HepG2 (cell line): ENCODE measurements at regions not wholly inside any gene's neighbourhood (a gene's known extent, or its start where the extent isn't known, plus 50 kb on each side); places are given as distances from the start of the nearest gene placed in this dataset.

Experiments
- ATAC-seq: fragments of 200-7000 bp; cut with Tn5 transposase; 3 replicates; pipeline ENCODE4 v1.9.1; 2020; ENCODE audit warnings: mild to moderate bottlenecking, moderate library complexity
- BruUV-seq: library from RNA; stranded (reverse); fragments of 400-500 nt; replicated peaks from 2 replicates; lab custom pipeline; 2021; lab: Mats Ljungman, UMichigan
- CTCF ChIA-PET: fragments of 300-600 bp; formaldehyde crosslinking; extraction: SDS; loops from one replicate; lab custom pipeline; 2021; ENCODE audit warnings: low total read pairs, inconsistent platforms, low intra/inter-chr PET ratio; lab: Yijun Ruan, JAX
- POLR2A ChIA-PET: fragments of 350-600 bp; sonication (Branson Sonifier 250); formaldehyde crosslinking; loops from one replicate; lab custom pipeline; 2020; ENCODE audit warnings: antibody characterized with exemption, inconsistent platforms; lab: Yijun Ruan, JAX
- DNase-seq: peaks from one replicate; pipeline ENCODE4 v3.0.0-alpha.2; 2015; ENCODE audit warnings: low spot score
- FAIRE-seq: peaks from 3 replicates; lab custom pipeline; 2011; peaks lifted over from hg19 to GRCh38; lab: Jason Lieb, UNC
- H2AFZ ChIP-seq: one replicate; pipeline ENCODE4 v1.6.1; 2011; ENCODE audit warnings: low read length, inconsistent platforms
- H3K27ac ChIP-seq: fragments of 300-600 bp; 3 replicates; pipeline ENCODE4 v1.8.0; 2011; ENCODE audit warnings: mixed run types, mild to moderate bottlenecking, mixed read lengths, low read length, inconsistent platforms; ENCODE audit not compliant: insufficient read depth; ENCODE audit errors: extremely low read length
- H3K27me3 ChIP-seq, 2 experiments: fragments of 200-600 bp in 1 of 2; 2 replicates in 1 of 2; 3 replicates in 1 of 2; pipeline versions ENCODE4 v1.6.0 to v1.8.0; 2011; ENCODE audit warnings: low read length in 2 of 2, mild to moderate bottlenecking in 2 of 2, moderate library complexity in 2 of 2, inconsistent platforms in 1 of 2; ENCODE audit not compliant: insufficient read depth in 2 of 2, control insufficient read depth in 1 of 2
- H3K36me3 ChIP-seq, 2 experiments: fragments of 200-600 bp in 1 of 2; replicated peaks in 1 of 2; 2 replicates in 1 of 2; 3 replicates in 1 of 2; pipeline versions ENCODE4 v1.5.1 to v1.8.0; 2011; ENCODE audit warnings: low read length in 2 of 2, inconsistent platforms in 1 of 2; ENCODE audit not compliant: insufficient read depth in 2 of 2, control insufficient read depth in 1 of 2
- H3K4me1 ChIP-seq: 2 replicates; pipeline ENCODE4 v1.5.1; 2012; ENCODE audit warnings: low read length, inconsistent platforms; ENCODE audit not compliant: insufficient read depth
- H3K4me2 ChIP-seq: 2 replicates; pipeline ENCODE4 v1.6.0; 2011; ENCODE audit warnings: low read depth, low read length, inconsistent platforms
- H3K4me3 ChIP-seq, 3 experiments: fragments of 200-600 bp in 1 of 3; sonication (generic), shearing (Covaris generic) in 1 of 3; replicated peaks in 1 of 3; 2 replicates each; pipeline ENCODE4 v1.5.1; 2011 to 2016; ENCODE audit warnings: low read length in 3 of 3, inconsistent platforms in 2 of 3, low read depth in 2 of 3, mild to moderate bottlenecking in 2 of 3, control low read depth in 1 of 3, mixed read lengths in 1 of 3; ENCODE audit not compliant: insufficient read depth in 1 of 3
- H3K79me2 ChIP-seq: one replicate; pipeline ENCODE4 v1.6.1; 2011; ENCODE audit warnings: low read length, inconsistent platforms; ENCODE audit not compliant: insufficient read depth
- H3K9ac ChIP-seq: 2 replicates; pipeline ENCODE4 v1.6.0; 2011; ENCODE audit warnings: mild to moderate bottlenecking, low read depth, low read length, inconsistent platforms; ENCODE audit not compliant: insufficient read depth
- H3K9me3 ChIP-seq: 2 replicates; pipeline ENCODE4 v1.5.1; 2012; ENCODE audit warnings: mild to moderate bottlenecking, low read length
- H4K20me1 ChIP-seq: 2 replicates; pipeline ENCODE4 v1.6.0; 2011; ENCODE audit warnings: inconsistent platforms, mild to moderate bottlenecking, low read length, moderate library complexity; ENCODE audit not compliant: insufficient read depth
- CEBPB ChIP-seq: IDR thresholded peaks from 2 replicates; pipeline ENCODE4 v1.6.1; 2011; ENCODE audit warnings: low read depth, low read length, improper control_type of control experiment, borderline replicate concordance
- HIVEP1 ChIP-seq: sonication (generic); formaldehyde crosslinking; IDR thresholded peaks from 2 replicates; pipeline ENCODE4 v1.4.0; 2020; ENCODE audit warnings: mild to moderate bottlenecking, missing genetic modification reagents
- ZFP82 ChIP-seq: sonication (generic); formaldehyde crosslinking; IDR thresholded peaks from 2 replicates; pipeline ENCODE4 v1.5.1; 2020; ENCODE audit warnings: mild to moderate bottlenecking, missing genetic modification reagents, borderline replicate concordance
- ZMYM2 ChIP-seq: sonication (generic); formaldehyde crosslinking; IDR thresholded peaks from 2 replicates; pipeline ENCODE4 v1.8.0; 2022; ENCODE audit warnings: mild to moderate bottlenecking, missing genetic modification reagents
- ZNF33B ChIP-seq: sonication (generic); formaldehyde crosslinking; IDR thresholded peaks from 2 replicates; pipeline ENCODE4 v1.5.1; 2020; ENCODE audit warnings: mild to moderate bottlenecking, missing genetic modification reagents
- ZNF431 ChIP-seq: sonication (generic); formaldehyde crosslinking; IDR thresholded peaks from 2 replicates; pipeline ENCODE4 v1.9.0; 2022; ENCODE audit warnings: missing genetic modification reagents, low read depth, mild to moderate bottlenecking, borderline replicate concordance
- ZNF605 ChIP-seq: sonication (generic); formaldehyde crosslinking; IDR thresholded peaks from 2 replicates; pipeline ENCODE4 v1.8.0; 2022; ENCODE audit warnings: mild to moderate bottlenecking, missing genetic modification reagents
- ZNF644 ChIP-seq: IDR thresholded peaks from 2 replicates; pipeline ENCODE4 v1.6.1; 2016; ENCODE audit warnings: low read depth
- ZNF724P ChIP-seq: sonication (generic); formaldehyde crosslinking; IDR thresholded peaks from 2 replicates; pipeline ENCODE4 v1.8.0; 2022; ENCODE audit warnings: missing genetic modification reagents, borderline replicate concordance
- WGBS: methylation state at CpG from one replicate; pipeline ENCODE4 v1.1.6; 2017; ENCODE audit warnings: low lambda C conversion rate; 5-methylcytosine and 5-hydroxymethylcytosine counted together
- in situ Hi-C: cut with HindIII; loops from 2 replicates; pipeline ENCODE4 v1.10.0; 2017; ENCODE audit warnings: low pct_unique_long_range_greater_than_20kb; ENCODE audit not compliant: extremely low pct_ligation_motif_present
- intact Hi-C: fragments of 100-400 bp; cut with micrococcal nuclease; formaldehyde crosslinking; loops from one replicate; pipeline ENCODE4 v1.10.0; 2022; ENCODE audit not compliant: unreplicated experiment
- TF ChIP-seq, protein P1 (sequence below): sonication (generic); formaldehyde crosslinking; IDR thresholded peaks from 2 replicates; pipeline ENCODE4 v1.5.0; 2020; ENCODE audit warnings: missing genetic modification reagents
- TF ChIP-seq, protein P2 (sequence below): sonication (generic); formaldehyde crosslinking; IDR thresholded peaks from 2 replicates; pipeline ENCODE4 v1.4.0; 2020; ENCODE audit warnings: missing genetic modification reagents, borderline replicate concordance

DNA sequence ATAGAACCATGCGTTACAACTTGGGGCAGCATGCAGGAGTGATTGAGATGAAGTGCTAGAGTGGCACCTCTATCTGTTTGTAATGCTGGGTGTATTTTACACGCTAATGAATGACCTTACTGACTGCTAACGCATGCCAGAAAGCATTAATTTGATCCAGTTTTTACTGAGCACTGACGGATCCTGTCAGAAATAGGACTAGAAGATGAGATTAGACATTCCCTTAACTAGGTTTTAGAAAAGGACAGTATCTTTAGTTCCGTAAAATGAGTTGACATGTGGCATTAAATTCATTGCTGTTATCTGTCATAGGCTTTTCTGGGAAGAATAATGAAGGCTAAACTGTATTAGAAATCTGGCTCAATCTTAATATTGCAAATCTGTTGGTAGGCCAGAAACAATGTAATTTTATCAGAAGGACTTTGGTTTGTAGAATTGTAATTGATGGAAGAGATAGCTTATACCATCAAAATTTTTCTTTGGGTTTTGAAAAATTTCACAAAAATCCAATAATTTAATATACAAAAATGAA, 140.4 kb upstream of the WDFY3 start (continued):
- no peak for TF ChIP-seq HIVEP1
- TF ChIP-seq, protein P1, sequence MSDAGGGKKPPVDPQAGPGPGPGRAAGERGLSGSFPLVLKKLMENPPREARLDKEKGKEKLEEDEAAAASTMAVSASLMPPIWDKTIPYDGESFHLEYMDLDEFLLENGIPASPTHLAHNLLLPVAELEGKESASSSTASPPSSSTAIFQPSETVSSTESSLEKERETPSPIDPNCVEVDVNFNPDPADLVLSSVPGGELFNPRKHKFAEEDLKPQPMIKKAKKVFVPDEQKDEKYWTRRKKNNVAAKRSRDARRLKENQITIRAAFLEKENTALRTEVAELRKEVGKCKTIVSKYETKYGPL (CRISPR knock-in tag) = no peak
- TF ChIP-seq, protein P2, sequence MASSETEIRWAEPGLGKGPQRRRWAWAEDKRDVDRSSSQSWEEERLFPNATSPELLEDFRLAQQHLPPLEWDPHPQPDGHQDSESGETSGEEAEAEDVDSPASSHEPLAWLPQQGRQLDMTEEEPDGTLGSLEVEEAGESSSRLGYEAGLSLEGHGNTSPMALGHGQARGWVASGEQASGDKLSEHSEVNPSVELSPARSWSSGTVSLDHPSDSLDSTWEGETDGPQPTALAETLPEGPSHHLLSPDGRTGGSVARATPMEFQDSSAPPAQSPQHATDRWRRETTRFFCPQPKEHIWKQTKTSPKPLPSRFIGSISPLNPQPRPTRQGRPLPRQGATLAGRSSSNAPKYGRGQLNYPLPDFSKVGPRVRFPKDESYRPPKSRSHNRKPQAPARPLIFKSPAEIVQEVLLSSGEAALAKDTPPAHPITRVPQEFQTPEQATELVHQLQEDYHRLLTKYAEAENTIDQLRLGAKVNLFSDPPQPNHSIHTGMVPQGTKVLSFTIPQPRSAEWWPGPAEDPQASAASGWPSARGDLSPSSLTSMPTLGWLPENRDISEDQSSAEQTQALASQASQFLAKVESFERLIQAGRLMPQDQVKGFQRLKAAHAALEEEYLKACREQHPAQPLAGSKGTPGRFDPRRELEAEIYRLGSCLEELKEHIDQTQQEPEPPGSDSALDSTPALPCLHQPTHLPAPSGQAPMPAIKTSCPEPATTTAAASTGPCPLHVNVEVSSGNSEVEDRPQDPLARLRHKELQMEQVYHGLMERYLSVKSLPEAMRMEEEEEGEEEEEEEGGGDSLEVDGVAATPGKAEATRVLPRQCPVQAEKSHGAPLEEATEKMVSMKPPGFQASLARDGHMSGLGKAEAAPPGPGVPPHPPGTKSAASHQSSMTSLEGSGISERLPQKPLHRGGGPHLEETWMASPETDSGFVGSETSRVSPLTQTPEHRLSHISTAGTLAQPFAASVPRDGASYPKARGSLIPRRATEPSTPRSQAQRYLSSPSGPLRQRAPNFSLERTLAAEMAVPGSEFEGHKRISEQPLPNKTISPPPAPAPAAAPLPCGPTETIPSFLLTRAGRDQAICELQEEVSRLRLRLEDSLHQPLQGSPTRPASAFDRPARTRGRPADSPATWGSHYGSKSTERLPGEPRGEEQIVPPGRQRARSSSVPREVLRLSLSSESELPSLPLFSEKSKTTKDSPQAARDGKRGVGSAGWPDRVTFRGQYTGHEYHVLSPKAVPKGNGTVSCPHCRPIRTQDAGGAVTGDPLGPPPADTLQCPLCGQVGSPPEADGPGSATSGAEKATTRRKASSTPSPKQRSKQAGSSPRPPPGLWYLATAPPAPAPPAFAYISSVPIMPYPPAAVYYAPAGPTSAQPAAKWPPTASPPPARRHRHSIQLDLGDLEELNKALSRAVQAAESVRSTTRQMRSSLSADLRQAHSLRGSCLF = no peak

DNA sequence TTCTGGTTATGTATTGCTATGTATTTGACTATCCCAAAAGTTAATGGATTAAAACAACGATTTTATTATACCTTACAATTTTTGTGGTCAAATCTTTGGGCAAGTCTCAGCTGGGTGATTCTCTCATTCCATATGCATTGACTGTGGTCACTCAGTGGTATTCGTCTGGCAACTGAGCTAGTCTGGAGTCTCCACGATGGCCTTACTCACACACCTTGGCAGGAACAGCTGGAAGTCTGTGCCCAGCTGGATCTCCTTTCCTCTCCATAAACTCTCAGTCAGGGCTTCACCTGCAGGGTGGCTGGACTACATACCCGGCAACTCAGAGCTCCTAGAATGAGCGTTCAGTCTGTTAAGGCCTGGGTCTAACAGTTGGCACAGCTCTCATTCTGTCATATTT, 141.1 kb upstream of the WDFY3 start:
- in situ Hi-C loops = no loop called here
- H3K27me3 ChIP-seq = peaks cover 0 to 7% of the 10 kb centered on the region in 2 experiments; a peak in 2 of 5 replicates
- H3K36me3 ChIP-seq = no peaks in the 10 kb centered on the region
- no peak overlapping the region for H2AFZ ChIP-seq
- CTCF ChIA-PET = no interaction called here
- no peak overlapping the region for H3K9ac ChIP-seq
- no peaks in the 10 kb centered on the region for H3K79me2 ChIP-seq
- no peak for DNase-seq
- H3K9me3 ChIP-seq = no peaks in the 10 kb centered on the region
- no peak overlapping the region for H3K4me2 ChIP-seq
- TF ChIP-seq ZFP82 (CRISPR knock-in tag) (no peak), CEBPB (no peak), ZNF605 (CRISPR knock-in tag) (no peak), ZNF724P (CRISPR knock-in tag) (no peak), ZNF644 (CRISPR knock-in tag) (no peak), ZNF431 (CRISPR knock-in tag) (no peak), ZNF33B (CRISPR knock-in tag) (no peak), ZMYM2 (CRISPR knock-in tag) (no peak)
- TF ChIP-seq, all 625 proteins: peak for 0
- 9% methylated on average over 5 of the region's 5 CpGs for WGBS
- H3K4me3 ChIP-seq = no peak overlapping the region
- no TSS peak for BruUV-seq
- no peaks in the 10 kb centered on the region for H4K20me1 ChIP-seq
- intact Hi-C loops = no loop called here
- no peak overlapping the region for H3K27ac ChIP-seq
- no peak for FAIRE-seq
- H3K4me1 ChIP-seq = no peaks in the 10 kb centered on the region
- POLR2A ChIA-PET = no interaction called here
- no peak for ATAC-seq
